ENCODE measurements at regions not wholly inside any gene's neighbourhood (a gene's known extent, or its start where the extent isn't known, plus 50 kb on each side); places are given as distances from the start of the nearest gene placed in this dataset.

DNA sequence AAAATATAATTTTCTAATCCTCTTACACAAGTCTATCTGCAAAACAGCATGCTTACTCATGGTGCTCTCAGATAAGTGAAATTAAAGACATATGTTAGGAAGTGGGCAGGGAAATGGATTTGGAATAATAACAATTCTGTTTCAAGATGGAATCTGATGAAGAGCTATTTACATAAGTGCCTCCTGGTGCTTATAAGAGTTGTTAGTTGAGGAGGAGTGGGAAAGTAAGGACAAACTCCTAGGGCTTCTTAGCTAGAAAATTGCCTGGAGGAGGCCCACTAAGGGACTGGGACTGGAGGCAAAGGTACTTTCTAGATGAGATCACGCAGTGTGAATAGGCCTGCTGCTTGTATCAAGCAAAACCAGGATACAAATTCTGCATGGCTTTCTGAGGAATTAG lies 939.8 kb downstream of the GLUD2 start:
- no peak for TF ChIP-seq POLR2AphosphoS5 (IDR thresholded peaks at IDR 0.05; ENCODE audit: low read depth, low read length)
- TF ChIP-seq POU2F2 (IDR thresholded peaks at IDR 0.05; ENCODE audit: low read depth, low read length): no peak
- no peak for TF ChIP-seq PAX5 (IDR thresholded peaks at IDR 0.05; ENCODE audit: insufficient read depth, low read length, severe bottlenecking)
- no peak for TF ChIP-seq TAF1 (IDR thresholded peaks at IDR 0.05; ENCODE audit: low read depth, low read length)
- no peak for TF ChIP-seq SPI1 (IDR thresholded peaks at IDR 0.05; ENCODE audit: low read depth, low read length)
- TF ChIP-seq POLR2A (IDR thresholded peaks at IDR 0.05; ENCODE audit: low read depth, low read length): no peak
- no peak for FAIRE-seq
- DNase-seq (ENCODE audit: insufficient read length, low spot score): no peak

DNA sequence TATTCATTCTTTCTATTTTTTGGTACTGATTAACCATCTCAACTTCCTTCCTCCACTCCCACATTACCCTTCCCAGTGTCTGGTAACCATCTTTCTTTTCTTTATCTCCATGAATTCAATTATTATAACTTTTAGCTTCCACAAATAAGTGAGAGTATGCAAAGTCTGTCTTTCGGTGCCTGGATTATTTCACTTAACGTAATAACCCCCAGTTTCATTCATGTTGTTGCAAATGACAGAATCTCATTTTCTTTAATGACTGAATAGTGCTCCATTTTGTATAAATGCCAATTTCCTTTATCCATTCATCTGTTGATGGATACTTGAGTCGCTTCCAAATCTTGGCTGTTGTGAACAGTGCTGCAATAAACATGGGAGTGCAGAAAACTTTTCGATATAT lies 940.4 kb downstream of the GLUD2 start:
- DNase-seq (ENCODE audit: insufficient read length, low spot score) (no peak), FAIRE-seq (peak; percentile 28)
- TF ChIP-seq TAF1 (IDR thresholded peaks at IDR 0.05; ENCODE audit: low read depth, low read length) (no peak), POLR2A (IDR thresholded peaks at IDR 0.05; ENCODE audit: low read depth, low read length) (no peak), PAX5 (IDR thresholded peaks at IDR 0.05; ENCODE audit: insufficient read depth, low read length, severe bottlenecking) (no peak), POU2F2 (IDR thresholded peaks at IDR 0.05; ENCODE audit: low read depth, low read length) (no peak), POLR2AphosphoS5 (IDR thresholded peaks at IDR 0.05; ENCODE audit: low read depth, low read length) (no peak), SPI1 (IDR thresholded peaks at IDR 0.05; ENCODE audit: low read depth, low read length) (no peak)

DNA sequence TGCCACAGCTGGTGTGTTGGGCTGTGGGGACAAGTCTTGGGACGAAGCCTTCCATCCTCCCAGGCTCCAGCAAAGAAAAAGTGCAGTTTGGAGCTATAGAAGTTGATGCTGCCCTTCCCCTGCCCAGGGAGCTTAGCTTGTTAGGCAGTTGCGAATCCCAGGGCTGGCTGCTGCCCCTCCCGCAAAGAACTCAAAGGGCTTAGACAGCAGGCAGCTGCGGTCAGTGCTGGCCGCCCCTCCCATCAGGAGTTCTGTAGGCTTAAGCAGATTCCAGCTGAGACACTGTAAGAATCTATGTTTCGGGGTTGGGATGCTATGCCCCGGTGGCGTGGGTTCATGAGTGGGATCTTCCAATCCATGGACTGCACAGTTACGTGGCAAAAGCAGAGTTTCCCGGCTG lies 956.7 kb downstream of the GLUD2 start:
- no peak for TF ChIP-seq TAF1 (IDR thresholded peaks at IDR 0.05; ENCODE audit: low read depth, low read length)
- TF ChIP-seq POLR2A (IDR thresholded peaks at IDR 0.05; ENCODE audit: low read depth, low read length): no peak
- TF ChIP-seq SPI1 (IDR thresholded peaks at IDR 0.05; ENCODE audit: low read depth, low read length): no peak
- TF ChIP-seq POU2F2 (IDR thresholded peaks at IDR 0.05; ENCODE audit: low read depth, low read length): no peak
- TF ChIP-seq POLR2AphosphoS5 (IDR thresholded peaks at IDR 0.05; ENCODE audit: low read depth, low read length): no peak
- TF ChIP-seq PAX5 (IDR thresholded peaks at IDR 0.05; ENCODE audit: insufficient read depth, low read length, severe bottlenecking): no peak
- DNase-seq (ENCODE audit: insufficient read length, low spot score) (no peak), FAIRE-seq (no peak)

DNA sequence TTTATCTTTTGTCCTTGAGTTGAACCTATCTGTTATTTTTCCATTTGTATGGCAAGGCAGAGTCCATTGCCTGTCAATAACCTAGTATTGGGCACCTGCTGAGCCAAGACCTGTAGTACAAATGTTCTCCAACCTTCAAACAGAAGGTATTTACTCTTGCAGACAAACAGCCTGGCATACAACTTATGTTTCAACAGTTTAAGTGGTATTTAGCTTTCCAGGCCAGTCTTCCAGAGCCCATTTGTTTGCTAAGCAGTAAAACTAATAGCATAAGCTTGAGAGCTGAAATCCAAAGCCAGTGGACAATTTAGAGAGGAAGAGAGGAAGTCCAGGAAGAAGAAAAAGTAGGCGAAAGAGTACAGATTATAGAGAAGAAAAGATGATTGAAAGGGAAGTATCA lies 979.3 kb downstream of the GLUD2 start:
- TF ChIP-seq TAF1 (IDR thresholded peaks at IDR 0.05; ENCODE audit: low read depth, low read length) (no peak), POLR2AphosphoS5 (IDR thresholded peaks at IDR 0.05; ENCODE audit: low read depth, low read length) (no peak), SPI1 (IDR thresholded peaks at IDR 0.05; ENCODE audit: low read depth, low read length) (no peak), POU2F2 (IDR thresholded peaks at IDR 0.05; ENCODE audit: low read depth, low read length) (no peak), PAX5 (IDR thresholded peaks at IDR 0.05; ENCODE audit: insufficient read depth, low read length, severe bottlenecking) (no peak), POLR2A (IDR thresholded peaks at IDR 0.05; ENCODE audit: low read depth, low read length) (no peak)
- no peak for DNase-seq (ENCODE audit: insufficient read length, low spot score)

DNA sequence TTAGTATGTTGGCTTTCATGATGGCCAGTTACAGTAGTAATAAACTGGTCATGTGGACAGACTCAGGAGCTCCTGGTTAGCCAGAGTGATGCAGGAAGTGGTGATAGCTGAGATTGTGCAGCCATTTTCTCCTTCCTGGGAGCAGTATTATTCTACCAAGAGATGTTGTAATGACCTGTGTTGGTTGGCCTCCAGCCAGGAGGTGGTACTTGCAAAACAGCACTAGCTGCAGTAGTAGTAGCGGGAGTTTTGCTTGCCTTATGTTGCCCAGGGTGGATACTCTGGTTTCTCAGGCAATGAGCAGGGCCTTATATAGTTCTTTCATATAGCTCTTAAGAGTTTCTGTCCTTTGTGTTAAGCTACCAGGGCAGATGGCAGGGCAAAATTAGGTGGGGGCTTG lies 998.8 kb downstream of the GLUD2 start:
- no peak for TF ChIP-seq PAX5 (IDR thresholded peaks at IDR 0.05; ENCODE audit: insufficient read depth, low read length, severe bottlenecking)
- no peak for TF ChIP-seq SPI1 (IDR thresholded peaks at IDR 0.05; ENCODE audit: low read depth, low read length)
- TF ChIP-seq TAF1 (IDR thresholded peaks at IDR 0.05; ENCODE audit: low read depth, low read length): no peak
- TF ChIP-seq POLR2A (IDR thresholded peaks at IDR 0.05; ENCODE audit: low read depth, low read length): no peak
- TF ChIP-seq POU2F2 (IDR thresholded peaks at IDR 0.05; ENCODE audit: low read depth, low read length): no peak
- TF ChIP-seq POLR2AphosphoS5 (IDR thresholded peaks at IDR 0.05; ENCODE audit: low read depth, low read length): no peak
- no peak for DNase-seq (ENCODE audit: insufficient read length, low spot score)
- FAIRE-seq: no peak

More for the DNA sequence above, 979.3 kb downstream of the GLUD2 start:
- no peak for FAIRE-seq

DNA sequence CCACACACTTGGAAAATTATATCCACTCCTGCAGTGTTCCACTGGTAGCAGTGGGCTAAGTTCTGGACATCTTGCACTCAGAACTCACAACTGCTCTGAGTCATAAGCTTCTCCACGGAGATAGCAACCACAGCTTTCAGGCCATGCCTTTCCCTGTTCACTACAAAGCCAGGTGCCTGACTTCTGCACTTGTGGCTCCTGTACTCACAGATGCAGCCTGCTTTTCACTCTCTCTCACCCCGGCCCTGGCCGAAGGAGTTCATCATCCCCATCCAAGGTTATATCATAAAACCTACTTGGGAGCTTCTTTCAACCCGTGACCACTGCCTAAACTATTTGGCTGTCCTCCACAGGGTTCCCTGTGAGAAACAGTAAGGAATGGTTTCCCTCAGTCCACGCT lies 999.4 kb downstream of the GLUD2 start:
- FAIRE-seq: no peak

DNA sequence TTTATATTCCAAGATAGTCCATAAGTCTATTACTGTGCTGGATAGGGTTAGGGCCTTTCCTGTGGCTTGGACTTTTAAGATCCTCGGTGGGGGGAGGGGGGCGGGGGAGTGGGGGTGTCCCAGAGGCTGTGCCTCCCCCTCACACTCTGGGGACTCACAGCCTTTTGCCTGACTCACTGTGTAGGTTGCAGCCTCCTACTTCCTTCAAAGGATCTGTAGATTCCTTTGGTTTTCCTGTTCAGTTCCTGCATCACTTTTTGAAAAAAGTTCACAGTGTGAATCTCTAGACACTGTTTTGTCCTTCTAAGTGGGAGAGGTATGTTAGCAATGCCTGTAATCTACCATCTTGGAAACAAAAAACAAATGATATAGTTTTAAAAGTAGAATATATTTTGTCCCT lies 999.9 kb downstream of the GLUD2 start:
- DNase-seq (ENCODE audit: insufficient read length, low spot score): no peak
- no peak for FAIRE-seq

More for the DNA sequence above, 999.4 kb downstream of the GLUD2 start:
- DNase-seq (ENCODE audit: insufficient read length, low spot score): no peak
- no peak for TF ChIP-seq TAF1 (IDR thresholded peaks at IDR 0.05; ENCODE audit: low read depth, low read length)
- TF ChIP-seq SPI1 (IDR thresholded peaks at IDR 0.05; ENCODE audit: low read depth, low read length): no peak
- no peak for TF ChIP-seq POU2F2 (IDR thresholded peaks at IDR 0.05; ENCODE audit: low read depth, low read length)
- TF ChIP-seq POLR2AphosphoS5 (IDR thresholded peaks at IDR 0.05; ENCODE audit: low read depth, low read length): no peak
- no peak for TF ChIP-seq POLR2A (IDR thresholded peaks at IDR 0.05; ENCODE audit: low read depth, low read length)
- TF ChIP-seq PAX5 (IDR thresholded peaks at IDR 0.05; ENCODE audit: insufficient read depth, low read length, severe bottlenecking): no peak

DNA sequence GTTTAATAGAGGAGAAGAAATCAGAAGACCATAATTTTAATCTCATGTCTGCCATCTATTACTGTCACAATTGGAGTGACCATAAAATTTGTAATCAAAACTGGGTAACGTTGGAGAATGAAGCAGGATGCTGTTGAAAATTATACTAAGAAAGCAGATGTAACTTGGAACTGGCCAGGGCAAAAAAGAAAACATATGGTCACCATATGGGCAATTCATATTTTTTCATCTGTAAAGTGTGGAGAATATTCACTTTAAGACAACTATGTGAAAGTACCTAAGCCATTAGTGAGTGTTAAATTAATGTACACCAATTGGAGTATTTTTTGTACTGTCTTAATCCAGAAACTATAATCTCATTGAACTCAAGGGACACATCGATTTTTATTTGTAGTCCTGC lies 1008.0 kb downstream of the GLUD2 start:
- TF ChIP-seq POLR2A (IDR thresholded peaks at IDR 0.05; ENCODE audit: low read depth, low read length) (no peak), POU2F2 (IDR thresholded peaks at IDR 0.05; ENCODE audit: low read depth, low read length) (no peak), TAF1 (IDR thresholded peaks at IDR 0.05; ENCODE audit: low read depth, low read length) (no peak)
- DNase-seq (ENCODE audit: insufficient read length, low spot score) (no peak), FAIRE-seq (no peak)

More for the DNA sequence above, 999.9 kb downstream of the GLUD2 start:
- no peak for TF ChIP-seq PAX5 (IDR thresholded peaks at IDR 0.05; ENCODE audit: insufficient read depth, low read length, severe bottlenecking)
- TF ChIP-seq POLR2A (IDR thresholded peaks at IDR 0.05; ENCODE audit: low read depth, low read length): no peak
- no peak for TF ChIP-seq POLR2AphosphoS5 (IDR thresholded peaks at IDR 0.05; ENCODE audit: low read depth, low read length)
- no peak for TF ChIP-seq SPI1 (IDR thresholded peaks at IDR 0.05; ENCODE audit: low read depth, low read length)
- no peak for TF ChIP-seq TAF1 (IDR thresholded peaks at IDR 0.05; ENCODE audit: low read depth, low read length)
- no peak for TF ChIP-seq POU2F2 (IDR thresholded peaks at IDR 0.05; ENCODE audit: low read depth, low read length)

DNA sequence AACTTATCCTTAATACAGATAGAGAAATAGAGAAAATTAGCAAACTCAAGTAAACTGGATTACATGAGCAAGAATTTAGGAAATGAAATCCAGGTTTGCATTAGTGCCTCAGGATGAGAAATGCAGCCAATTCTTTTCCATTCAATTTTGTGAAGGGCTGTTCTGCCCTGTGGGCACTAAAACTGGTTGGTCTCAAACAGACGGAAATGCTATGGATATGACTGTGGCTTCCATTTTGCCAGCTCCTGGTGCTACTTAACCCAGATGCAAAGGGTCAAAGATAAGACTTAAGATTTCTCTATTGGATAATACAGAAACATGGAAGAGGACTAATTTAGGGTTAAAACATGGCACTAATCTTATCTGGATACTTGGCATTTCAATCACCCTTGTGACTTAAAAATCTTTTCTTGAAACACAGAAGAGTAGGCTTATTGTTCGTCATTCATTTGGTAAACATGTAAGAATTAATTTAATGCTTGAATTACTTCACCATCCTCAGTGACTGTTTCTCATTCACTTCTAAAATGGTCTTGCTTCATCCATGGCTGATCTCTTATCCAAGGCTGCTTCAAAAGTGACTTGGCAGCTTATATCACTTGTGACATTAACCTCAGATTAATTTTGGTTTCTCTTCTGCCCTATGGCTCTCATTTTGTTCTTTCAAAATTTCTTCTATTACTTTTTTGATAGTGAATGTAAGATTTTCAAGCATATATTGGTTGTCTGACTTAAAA lies 1008.7 kb downstream of the GLUD2 start:
- FAIRE-seq (no peak), DNase-seq (ENCODE audit: insufficient read length, low spot score) (no peak)
- no peak for TF ChIP-seq POLR2AphosphoS5 (IDR thresholded peaks at IDR 0.05; ENCODE audit: low read depth, low read length)
- no peak for TF ChIP-seq SPI1 (IDR thresholded peaks at IDR 0.05; ENCODE audit: low read depth, low read length)
- no peak for TF ChIP-seq POU2F2 (IDR thresholded peaks at IDR 0.05; ENCODE audit: low read depth, low read length)
- no peak for TF ChIP-seq PAX5 (IDR thresholded peaks at IDR 0.05; ENCODE audit: insufficient read depth, low read length, severe bottlenecking)
- TF ChIP-seq TAF1 (IDR thresholded peaks at IDR 0.05; ENCODE audit: low read depth, low read length): no peak
- no peak for TF ChIP-seq POLR2A (IDR thresholded peaks at IDR 0.05; ENCODE audit: low read depth, low read length)
